ENCODE measurements at regions not wholly inside any gene's neighbourhood (a gene's known extent, or its start where the extent isn't known, plus 50 kb on each side); places are given as distances from the start of the nearest gene placed in this dataset.

DNA sequence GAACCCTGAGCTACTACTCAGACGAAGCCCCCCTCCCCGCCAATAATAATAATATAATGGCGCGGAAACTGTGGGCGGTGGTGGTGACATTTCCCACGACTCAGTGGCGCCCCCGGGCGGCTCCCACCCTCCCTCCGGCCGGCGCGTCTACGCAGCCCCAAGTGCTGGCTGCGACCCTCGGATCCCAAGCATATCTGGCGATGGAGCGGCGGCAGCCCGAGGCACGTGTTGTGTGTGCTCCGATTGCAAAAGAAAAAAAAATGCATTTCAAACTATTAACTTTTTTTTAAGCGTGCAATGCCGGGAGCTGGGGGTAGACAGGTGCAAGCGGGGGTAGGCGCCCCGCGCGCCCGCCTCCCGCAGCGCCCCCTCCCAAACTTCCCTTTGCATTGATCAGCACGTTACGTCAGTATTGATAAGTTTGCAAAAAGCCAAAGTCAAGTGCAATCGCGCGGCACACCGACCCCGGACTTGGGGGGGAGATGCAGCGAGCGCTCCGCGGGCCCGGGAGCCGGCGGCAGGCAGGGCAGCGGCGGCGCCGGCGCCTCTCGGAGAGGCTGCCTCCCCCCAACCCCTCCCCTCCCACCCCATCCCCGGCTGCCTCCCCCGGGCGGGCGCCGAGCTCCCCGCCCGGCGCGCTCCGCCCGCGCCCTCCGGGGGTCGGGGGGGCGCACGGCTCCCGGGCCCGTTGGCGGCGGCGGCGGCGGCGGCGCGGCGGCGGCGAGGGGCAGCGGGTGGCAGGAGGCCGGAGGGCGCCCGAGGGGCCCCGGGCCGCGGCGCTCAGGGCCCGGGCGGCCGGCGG, 113.1 kb upstream of the MYL2 start:
- DNase-seq, result no peak

DNA sequence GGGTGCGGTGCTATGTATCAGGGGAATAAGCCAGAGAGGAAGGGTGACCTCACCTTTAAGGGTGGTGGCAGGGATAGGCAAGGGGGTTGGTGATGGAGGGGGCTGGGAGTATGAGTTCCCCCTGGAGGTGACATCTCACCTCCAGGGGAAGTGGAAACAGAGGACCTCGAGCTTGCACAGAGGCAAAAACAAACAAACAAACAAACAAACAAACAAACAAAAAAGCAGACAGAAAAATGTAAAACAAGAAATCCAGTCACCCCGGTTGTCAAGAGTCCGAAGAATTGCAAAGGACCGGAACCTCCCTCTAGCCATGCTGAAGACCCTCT, 112.2 kb upstream of the MYL2 start:
- no peak for DNase-seq

DNA sequence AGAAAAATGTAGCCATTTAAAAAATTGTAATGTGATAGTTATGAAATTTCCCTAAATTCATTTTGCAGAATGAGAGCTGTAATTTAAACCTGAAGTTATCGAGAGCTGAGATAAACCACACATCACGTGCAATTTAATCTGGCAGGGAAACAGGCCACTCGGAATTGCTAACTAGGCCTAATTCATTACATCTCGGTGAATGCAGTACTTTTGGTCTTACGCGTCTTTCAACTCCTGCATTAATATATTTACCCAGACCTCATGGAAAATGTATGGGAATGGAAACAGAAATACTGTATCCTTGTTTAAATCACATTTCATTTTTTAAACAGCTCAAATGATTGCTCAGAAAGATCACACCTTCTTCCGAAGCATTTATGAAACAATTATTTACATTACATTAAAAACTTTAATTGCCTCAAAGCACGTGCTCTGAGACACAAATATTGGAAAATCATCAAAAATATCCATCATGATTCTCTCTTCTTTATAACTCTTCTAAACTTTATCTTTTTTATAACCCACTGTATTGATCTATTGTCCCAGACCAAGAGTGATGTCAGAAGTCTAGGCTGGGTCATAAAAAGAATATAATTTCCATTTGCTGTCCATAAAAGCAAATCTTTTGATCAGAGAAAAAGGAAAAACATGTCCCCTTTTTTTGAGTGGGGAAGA, 111.7 kb upstream of the MYL2 start:
- DNase-seq, result no peak

DNA sequence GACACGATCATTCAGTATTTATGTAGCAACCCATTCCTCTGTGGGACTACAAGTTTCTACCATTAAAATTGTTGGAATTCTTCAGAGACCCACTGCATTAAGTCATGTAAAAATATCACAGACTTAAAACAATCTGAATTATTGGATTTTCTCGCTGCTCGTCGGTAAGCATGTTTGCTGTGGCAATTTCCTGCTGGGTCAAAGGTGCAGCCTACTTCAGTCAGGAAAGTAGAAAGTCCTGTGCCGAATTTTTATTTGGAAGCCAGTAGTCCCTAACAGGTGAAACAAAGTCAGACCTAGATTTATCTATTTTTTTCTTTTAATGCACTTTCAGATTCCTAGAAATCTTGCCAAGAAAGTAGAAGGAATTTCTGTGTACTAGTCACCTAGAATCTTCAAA, 110.4 kb upstream of the MYL2 start:
- no peak for DNase-seq

DNA sequence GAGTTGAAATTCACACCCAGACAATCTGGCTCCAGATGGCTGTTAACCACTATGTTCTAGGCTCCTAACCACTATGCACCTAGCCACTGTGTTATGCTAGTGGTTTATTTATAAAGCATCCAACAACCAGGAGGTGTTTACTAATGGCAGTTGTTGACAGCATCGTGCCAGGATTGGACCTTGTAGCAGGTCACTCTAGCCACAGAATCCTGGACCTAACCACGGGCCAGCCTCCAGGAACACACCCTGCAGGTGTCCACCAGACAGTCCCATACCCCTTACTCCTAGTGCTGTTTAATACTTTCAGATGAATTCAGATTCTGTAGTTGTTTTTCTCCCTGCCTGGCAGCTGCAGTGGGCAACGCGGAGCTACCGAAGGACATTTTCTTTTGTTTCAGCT, 109.4 kb upstream of the MYL2 start:
- no peak for DNase-seq

DNA sequence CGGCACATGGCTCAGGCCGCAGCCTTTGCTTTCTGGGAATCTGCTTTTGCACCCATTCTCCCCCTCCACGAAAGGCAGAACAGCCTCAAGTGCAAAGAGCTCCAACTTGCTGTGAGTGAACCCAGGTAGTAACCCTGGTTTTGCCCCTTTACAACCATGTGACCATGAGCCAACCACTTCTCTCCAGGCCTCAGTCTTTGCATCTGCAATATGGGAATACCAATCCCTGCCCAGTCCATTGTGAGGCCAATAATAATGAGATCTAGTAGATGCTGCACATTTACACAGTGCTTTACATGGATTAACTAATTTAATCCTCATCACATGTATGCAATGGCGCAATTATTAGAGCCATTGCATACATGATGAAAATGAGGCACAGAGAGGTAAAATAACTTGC, 108.9 kb upstream of the MYL2 start:
- no peak for DNase-seq

DNA sequence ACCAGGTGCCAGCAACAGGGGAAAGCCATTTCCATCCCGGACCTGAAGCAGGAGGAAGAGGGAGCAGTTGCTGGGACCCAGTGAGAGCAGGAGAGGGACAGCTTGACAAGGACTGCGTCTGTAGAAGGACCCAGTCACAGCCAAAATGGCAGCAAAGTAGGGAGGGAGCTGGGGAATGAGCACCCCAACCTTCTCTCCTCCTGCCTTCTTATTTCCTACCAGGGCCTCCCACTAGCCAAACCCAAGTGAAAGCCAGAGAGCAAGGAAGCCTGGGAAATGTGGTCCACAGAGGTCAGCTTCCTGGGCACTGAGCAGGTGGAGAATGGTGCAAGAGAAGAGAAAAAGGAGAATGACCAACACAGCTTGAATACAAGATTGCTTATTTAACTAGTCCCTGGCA, 108.5 kb upstream of the MYL2 start:
- no peak for DNase-seq

DNA sequence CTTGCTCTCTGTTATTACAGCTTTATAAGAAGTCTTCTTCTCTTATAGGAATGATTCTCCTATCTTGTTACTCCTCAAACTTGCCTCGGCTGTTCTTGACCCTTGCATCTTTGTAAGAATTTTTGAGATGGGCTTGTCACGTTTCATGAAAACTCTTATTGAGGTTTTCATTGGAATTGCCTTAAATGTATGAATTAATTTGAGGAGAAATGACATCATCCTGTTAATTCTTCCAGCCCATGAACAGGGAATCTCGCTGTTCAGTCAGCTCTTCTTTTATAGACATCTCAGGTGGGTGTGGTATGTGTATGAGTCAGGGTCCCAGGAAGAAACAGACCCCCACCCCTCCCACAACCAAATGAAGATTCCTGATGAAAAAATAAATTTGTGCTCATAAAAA, 107.1 kb upstream of the MYL2 start:
- DNase-seq, result no peak

DNA sequence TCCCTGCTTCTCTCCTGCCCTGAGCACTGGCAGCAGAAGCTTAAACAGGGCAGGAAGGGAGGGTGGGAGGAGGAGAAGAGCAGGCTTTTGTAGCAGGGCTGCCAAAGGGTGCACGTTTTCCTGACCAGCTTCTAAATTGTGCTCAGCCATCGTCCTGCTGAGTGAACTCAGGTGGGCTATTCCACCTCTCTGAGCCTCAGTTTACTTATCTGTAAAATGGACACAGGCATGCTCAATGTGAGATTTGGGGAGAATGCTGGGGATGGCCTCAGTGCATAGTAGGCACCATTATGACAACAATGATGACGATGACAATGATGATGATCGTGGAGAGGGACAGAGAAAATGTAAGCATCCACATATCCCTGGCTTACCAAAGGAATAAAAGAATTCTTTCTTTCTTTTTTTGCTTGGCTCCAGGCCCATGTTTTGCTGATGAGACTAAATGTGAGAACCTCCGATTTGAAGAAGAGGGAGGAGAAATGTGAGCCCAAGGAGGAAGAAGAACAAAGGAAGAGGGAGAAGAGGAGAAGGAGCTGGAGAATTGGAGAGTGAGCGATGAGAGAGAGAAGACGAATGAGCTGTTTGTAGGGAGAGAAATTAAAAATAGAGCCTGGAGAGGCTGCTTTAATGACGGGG, 105.5 kb upstream of the MYL2 start:
- DNase-seq, result no peak

DNA sequence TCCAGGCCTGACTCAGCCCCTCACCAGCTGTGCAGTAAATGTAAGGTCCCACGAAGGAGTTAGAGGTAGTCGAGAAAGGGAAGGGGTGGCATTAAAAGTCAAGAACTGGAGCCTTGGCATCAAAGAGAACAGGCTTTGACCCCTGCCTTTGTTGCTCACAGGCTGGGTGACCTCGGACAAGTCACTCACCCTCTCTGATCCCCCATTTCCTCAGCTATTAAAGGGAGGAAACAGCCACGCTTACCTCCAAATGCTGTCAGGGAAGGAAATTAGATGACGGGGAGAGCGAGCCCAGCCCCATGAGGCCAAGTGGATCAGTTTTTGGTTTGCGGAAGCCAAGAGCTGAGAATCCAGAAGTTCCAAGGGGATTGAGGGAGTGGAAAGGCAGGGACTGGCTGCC, 104.9 kb upstream of the MYL2 start:
- no peak for DNase-seq

DNA sequence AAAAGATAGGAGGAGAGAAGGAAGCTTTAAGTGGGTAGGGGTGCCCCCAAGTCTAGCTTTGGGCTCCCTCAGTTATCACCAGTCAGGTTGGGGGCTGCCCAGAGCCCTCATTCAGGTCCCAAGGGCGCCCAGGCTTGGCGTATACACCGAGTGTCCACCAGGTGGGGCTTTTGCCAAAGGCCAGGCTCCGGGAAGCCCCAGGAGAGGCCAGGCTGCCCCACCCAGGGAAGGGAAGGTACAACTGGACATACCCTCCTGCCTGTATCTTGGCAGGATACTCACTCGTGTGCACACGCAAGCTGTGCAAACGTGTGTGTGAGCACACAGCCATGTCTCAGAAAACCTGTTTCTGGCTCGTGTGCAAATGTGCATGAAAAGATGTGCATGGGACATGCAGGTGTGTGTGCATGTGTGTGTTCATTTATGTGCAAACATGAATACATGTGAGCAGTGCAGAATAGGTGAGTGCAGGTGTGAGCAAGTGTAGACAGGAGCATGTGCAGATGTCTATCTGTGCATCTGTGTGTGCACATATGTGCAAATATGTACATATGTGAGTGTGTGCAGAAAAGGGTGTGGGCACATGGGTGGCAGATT, 103.9 kb upstream of the MYL2 start:
- DNase-seq, result no peak

DNA sequence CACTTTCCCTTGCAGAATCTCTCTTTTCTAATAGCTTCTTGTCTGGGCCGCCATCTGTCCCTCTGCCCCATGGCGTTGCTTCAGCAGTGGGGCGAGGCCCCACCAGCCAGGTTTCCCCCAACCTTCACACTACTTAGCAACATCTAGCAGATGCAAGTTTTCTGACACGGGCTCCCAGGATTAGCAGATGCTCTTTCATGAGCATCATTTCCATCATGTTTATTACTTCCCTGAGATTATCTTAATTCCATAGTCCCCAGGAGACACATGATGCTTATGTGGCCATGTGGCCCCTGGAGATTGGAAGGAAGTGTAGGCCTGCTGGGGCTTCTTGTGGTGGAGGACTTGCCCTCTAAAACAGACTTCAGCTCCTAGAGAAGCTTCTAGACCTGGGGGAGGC, 102.0 kb upstream of the MYL2 start:
- no peak for DNase-seq

DNA sequence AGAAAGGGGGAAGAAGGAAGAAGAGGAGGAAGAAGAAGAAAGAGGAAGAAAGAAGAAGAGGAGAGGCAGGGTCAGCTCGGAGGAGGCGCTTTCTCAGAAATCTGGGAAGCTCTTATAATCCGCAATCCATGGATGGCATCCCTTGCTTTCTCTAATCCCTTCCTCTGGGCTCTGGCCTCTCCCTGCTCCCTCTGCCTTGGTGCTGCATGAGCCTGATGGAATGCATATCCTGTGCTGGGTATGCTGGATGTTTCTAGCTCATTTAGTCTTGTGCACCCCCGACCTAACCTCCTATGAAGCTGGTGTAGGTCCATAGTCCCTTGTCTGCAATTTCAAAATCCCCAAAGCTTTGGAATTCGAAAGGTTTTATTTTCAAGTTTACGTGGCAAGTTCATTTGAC, 94.2 kb upstream of the MYL2 start:
- no peak for DNase-seq

DNA sequence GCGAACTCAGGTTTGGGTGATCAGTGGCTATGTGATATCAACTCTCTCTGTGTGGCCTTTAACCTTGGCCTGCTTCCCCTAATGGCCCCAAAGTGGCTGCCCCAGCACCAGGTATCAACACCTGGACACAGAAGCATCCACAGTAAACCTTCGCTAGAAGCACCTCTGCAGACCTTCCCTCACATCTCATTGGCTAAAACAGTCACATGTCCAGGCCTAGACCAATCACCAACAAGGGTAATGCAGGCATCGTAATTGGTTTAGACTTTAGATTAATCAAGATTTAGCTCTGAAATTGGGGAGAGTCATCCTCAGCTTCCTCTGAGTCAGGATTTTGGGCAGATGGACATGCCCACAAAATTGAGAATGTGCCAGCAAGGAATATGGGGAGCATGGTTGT, 92.5 kb upstream of the MYL2 start:
- no peak for DNase-seq

DNA sequence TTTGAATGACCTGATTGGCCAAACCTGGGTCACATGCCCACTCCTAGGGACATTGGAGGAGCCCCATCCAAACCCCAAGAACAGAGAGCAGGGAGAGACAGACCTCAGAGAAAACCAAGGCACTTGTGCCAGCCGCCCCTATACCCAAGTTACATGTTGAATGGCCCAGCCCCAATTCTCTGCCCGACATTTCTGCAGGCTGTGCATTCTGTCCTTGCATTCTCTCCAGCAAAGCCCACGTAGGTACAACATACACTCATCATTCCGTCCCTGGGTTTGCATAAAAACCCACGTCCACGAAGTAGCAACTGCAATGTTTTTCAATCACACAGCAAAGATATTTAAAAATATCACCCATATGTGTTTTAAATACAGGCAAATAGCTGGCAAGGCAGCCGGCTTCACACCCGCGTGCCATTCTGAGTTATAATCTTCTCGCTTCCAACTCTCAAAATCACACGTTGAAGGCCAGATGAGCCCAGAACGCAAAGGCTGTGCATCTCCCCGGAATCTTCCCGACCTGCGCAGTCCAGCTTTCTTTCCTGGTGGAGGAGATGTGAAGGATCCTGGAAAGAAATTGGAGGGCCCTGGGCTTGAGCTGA, 91.7 kb upstream of the MYL2 start:
- DNase-seq, result no peak

DNA sequence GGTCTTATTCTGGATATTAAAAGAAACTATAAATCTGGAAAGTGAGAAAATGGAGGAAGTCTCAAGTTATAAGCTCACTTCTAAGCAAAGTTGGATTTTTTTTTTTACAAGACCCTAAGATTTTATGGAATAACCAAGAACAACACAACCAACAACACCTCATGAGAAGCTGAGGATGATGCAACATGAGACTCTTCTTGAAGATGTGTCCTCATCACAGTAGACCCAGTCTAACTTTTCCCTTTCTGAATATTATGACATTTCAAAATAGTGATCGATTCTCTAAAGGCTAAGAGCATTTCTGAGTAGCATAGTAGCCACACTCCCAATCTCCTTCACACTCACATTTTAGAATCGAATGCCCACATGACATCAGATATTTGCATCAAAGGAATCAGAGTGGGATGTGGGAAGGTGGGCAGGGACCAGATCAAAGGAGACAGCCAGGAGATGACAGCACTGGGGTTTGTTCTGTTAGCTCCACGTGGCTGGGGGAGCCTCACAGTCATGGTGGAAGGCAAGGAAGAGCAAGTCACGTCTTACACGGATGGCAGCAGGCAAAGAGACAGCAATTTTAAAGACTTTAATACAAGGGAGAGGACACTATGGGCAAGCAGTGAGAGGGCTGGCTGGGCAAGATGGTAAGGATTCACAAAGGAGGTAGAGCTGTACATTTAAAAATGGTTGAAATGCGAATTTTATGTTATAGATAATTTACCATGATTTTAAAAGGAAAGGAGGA, 90.7 kb upstream of the MYL2 start:
- DNase-seq, result no peak

DNA sequence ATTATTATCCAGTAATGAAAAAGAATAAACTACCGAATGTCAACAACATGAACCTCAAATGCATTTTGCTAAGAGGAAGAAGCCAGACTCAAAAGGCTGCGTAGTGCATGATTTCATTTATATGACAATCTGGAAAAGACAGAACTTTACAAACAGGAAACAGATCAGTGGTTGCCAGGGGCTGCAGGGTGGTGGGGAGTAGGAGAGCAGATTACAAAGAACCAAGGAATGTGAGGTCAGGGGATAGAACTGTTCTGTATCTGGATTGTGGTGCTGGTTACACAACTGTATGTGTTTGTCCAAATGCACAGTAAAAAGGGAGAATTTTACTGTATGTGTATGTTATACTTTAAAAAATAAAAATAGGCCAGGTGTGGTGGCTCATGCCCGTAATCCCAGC, 89.7 kb upstream of the MYL2 start:
- no peak for DNase-seq

DNA sequence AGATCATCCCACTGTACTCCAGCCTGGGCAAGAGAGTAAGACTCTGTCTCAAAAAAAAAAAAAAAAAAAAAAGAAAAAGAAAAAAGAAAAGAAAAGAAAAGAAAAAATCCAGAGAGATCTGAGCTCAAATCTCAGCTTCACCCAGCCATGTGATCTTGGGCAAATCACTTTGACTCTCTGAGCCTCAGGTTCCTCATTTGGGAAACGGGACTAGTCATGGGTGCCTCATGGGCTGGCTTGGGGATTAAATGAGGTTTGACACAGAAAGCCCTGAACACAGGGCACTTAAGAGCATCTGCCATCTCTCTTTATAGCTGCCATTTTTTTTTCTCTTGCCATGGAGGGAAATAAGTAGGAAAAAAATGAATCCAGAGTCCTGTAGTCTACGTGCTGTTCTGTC, 86.2 kb upstream of the MYL2 start:
- no peak for DNase-seq

DNA sequence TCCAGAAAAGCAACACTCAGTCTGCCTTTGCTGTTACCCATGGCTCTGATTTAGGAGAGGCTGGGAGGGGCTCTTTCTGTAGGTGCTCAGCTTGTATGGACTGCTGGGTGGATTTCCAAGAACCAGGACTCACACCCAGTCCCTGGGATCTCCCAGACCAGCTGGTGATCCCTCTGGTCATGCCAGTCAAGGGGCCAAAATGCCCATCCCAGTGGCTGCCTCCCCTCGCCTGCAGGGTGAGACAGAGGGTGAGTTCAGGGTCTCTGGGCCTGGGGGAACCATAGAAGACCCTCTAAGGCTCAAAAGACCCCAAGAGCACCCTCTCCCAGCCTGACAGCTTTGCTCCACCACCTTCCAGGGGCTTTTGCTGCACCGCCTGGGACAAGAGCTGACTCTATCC, 78.6 kb upstream of the MYL2 start:
- no peak for DNase-seq

DNA sequence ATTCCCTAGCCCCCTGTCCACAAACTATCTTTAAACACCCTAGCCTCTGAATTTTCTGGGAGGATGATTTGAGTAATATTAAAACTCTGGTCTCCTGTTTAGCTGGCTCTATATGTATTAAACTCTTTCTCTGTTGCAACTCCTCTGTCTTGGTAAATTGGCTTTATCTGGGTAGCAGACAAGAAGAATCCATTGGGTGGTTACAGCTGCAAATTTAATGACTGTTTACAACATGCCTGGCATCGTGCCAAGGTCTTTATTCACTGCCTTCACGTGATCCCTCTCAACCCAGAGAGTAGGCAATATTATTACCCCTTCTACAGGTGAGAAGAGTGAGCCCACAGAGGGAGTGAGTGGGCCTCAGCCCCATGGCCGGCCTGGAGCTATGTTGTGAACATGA, 77.8 kb upstream of the MYL2 start:
- DNase-seq, result no peak

DNA sequence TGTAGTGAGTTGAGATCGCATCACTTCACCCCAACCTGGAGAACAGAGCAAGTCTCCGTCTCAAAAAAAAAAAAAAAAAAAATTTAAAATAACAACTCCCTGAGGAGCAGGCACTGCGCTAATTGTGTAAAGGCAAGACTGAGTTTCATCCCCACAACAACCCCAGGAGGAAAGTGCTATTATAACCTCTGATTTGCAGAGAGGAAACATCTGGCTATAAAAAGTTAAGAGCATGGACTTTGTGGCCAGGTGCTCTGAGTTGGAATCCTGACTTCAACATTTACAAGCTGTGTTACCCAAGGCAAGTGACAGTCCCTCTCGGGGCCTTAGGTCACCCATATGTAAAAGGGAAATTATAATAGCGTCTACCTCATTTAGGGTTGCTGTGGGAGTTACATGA, 76.0 kb upstream of the MYL2 start:
- DNase-seq, result no peak

DNA sequence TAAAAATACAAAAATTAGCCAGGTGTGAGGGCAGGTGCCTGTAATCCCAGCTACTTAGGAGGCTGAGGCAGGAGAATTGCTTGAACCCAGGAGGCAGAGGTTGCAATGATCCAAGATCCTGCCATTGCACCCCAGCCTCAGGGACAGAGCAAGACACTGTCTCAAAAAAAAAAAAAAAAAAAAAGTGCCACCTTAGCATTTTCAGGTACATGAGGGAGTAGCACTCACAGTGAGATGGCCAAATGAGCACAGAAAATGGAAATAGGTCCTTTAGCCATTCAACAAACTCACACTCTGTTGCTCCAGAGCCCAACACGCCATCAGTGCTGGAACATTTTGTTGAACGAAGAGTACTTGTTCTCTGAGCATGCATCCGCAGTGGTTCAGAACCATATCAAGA, 75.2 kb upstream of the MYL2 start:
- no peak for DNase-seq

DNA sequence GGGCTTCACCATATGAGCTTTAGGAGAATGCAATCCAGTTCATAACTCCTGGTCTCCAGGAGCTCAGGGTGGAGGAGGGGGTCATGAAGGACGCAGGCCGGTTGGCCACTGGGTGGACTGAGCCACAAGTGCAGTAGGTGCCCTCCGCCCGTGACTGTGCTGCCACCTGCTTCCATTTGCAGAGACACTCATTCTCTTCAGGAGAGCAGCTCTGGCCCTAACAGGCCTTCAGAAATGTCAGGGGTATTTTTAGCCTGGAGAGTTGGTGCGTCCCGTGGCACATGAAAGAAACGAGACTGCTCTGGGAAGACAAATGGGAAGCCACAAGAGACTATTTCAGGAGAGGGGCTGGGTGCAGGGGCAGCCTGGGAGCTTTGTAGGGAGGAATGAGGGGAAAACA, 74.6 kb upstream of the MYL2 start:
- no peak for DNase-seq
